ENCODE measurements at regions not wholly inside any gene's neighbourhood (a gene's known extent, or its start where the extent isn't known, plus 50 kb on each side); places are given as distances from the start of the nearest gene placed in this dataset.

- WGBS: 65% methylated on average over 3 of the region's 3 CpGs
- Histone ChIP-seq H3K9me3 (ENCODE audit: control insufficient read depth in 4 of 4, low read length in 3 of 4) (no peaks in the 10 kb centered on the region), H3K27me3 (ENCODE audit: control insufficient read depth in 4 of 4, insufficient read depth in 4 of 4, low read length in 3 of 4) (peaks cover 0 to 7% (median 0%) of the 10 kb centered on the region in 4 donors), H3K9ac (ENCODE audit: low read depth in 1 of 2, low read length in 2 of 2) (no peak overlapping the region), H3K27ac (ENCODE audit: low read depth in 1 of 2, low read length in 2 of 2) (no peak overlapping the region), H3K36me3 (ENCODE audit: control insufficient read depth in 4 of 4, insufficient read depth in 3 of 4, low read depth in 1 of 4, low read length in 3 of 4) (no peaks in the 10 kb centered on the region), H3K4me3 (ENCODE audit: low read depth in 1 of 3, low read length in 3 of 3) (no peak overlapping the region), H3K4me1 (ENCODE audit: control insufficient read depth in 4 of 4, insufficient read depth in 4 of 4, low read length in 3 of 4) (no peaks in the 10 kb centered on the region)
- no peak for DNase-seq (ENCODE audit: low spot score)
- TF ChIP-seq FOXA2 (IDR thresholded peaks at IDR 0.05) (no peak), REST (IDR thresholded peaks at IDR 0.05) (no peak)
Measured at GRCh38 chrX:79235899-79236298, 91.4 kb downstream of the GPR174 start.

GRCh38 chrX:79231662-79232061, 87.2 kb downstream of the GPR174 start:
- Histone ChIP-seq H3K27ac (ENCODE audit: low read depth in 1 of 2, low read length in 2 of 2) (no peak overlapping the region), H3K27me3 (ENCODE audit: control insufficient read depth in 4 of 4, insufficient read depth in 4 of 4, low read length in 3 of 4) (peaks cover 0 to 9% (median 0%) of the 10 kb centered on the region in 4 donors), H3K4me3 (ENCODE audit: low read depth in 1 of 3, low read length in 3 of 3) (no peak overlapping the region), H3K36me3 (ENCODE audit: control insufficient read depth in 4 of 4, insufficient read depth in 3 of 4, low read depth in 1 of 4, low read length in 3 of 4) (no peaks in the 10 kb centered on the region), H3K9me3 (ENCODE audit: control insufficient read depth in 4 of 4, low read length in 3 of 4) (no peaks in the 10 kb centered on the region), H3K9ac (ENCODE audit: low read depth in 1 of 2, low read length in 2 of 2) (no peak overlapping the region), H3K4me1 (ENCODE audit: control insufficient read depth in 4 of 4, insufficient read depth in 4 of 4, low read length in 3 of 4) (no peaks in the 10 kb centered on the region)
- DNase-seq (ENCODE audit: low spot score): no peak
- TF ChIP-seq GABPA (IDR thresholded peaks at IDR 0.05 in 1 of 2, conservative IDR thresholded peaks at IDR 0.05 in 1 of 2): no peak
- TF ChIP-seq FOXA1 (IDR thresholded peaks at IDR 0.05): no peak
- TF ChIP-seq, protein P1, sequence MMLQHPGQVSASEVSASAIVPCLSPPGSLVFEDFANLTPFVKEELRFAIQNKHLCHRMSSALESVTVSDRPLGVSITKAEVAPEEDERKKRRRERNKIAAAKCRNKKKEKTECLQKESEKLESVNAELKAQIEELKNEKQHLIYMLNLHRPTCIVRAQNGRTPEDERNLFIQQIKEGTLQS (IDR thresholded peaks at IDR 0.05): no peak
- no peak for TF ChIP-seq REST (IDR thresholded peaks at IDR 0.05)
- TF ChIP-seq RAD21 (IDR thresholded peaks at IDR 0.05): no peak
- no peak for TF ChIP-seq HNF4G (IDR thresholded peaks at IDR 0.05)
- WGBS: 71% methylated on average over 2 of the region's 2 CpGs

Measured in liver (tissue), 7 donors.